HEK293 (cell line): ENCODE measurements at regions not wholly inside any gene's neighbourhood (a gene's known extent, or its start where the extent isn't known, plus 50 kb on each side); places are given as distances from the start of the nearest gene placed in this dataset.
A peak's percentile ranks its signal among the peaks of the same experiment; 100 is the strongest.
"Not testable (repeated sequence)": the region's sequence is repeated elsewhere in the genome, so short reads cannot be mapped to it uniquely, and the experiment has no call there.

ENCODE experiments used
- CTCF ChIA-PET: fragments of 350-600 bp; formaldehyde crosslinking; extraction: SDS; loops from one replicate; lab custom pipeline; 2021; ENCODE audit warnings: antibody characterized with exemption; lab: Yijun Ruan, JAX
- POLR2A ChIA-PET: fragments of 300-600 bp; formaldehyde crosslinking; extraction: SDS; loops from one replicate; lab custom pipeline; 2020; ENCODE audit warnings: antibody characterized with exemption, inconsistent platforms; lab: Yijun Ruan, JAX
- H3K27ac ChIP-seq: fragments of 200-500 bp; sonication (Bioruptor generic); 2 replicates; pipeline ENCODE4 v1.5.1; 2014; ENCODE audit warnings: low read depth, low read length, control low read depth, inconsistent platforms; ENCODE audit errors: extremely low read depth
- H3K36me3 ChIP-seq, 2 experiments: fragments of 200-500 bp in 1 of 2; sonication (Bioruptor generic) in 1 of 2; 1 replicate in 1 of 2; 2 replicates in 1 of 2; pipeline ENCODE4 v1.5.1; 2014 to 2017; ENCODE audit warnings: inconsistent platforms in 2 of 2, low read length in 2 of 2; ENCODE audit not compliant: control insufficient read depth in 2 of 2, insufficient read depth in 1 of 2
- H3K4me1 ChIP-seq: fragments of 200-500 bp; sonication (Bioruptor generic); 2 replicates; pipeline ENCODE4 v1.5.1; 2014; ENCODE audit warnings: mild to moderate bottlenecking, low read length, inconsistent platforms; ENCODE audit not compliant: control insufficient read depth, insufficient read depth
- H3K4me3 ChIP-seq: 2 replicates; pipeline ENCODE4 v1.5.1; 2011; ENCODE audit warnings: low read depth, mild to moderate bottlenecking, control low read depth, low read length, moderate library complexity
- H3K9me3 ChIP-seq: fragments of 200-500 bp; sonication (Bioruptor generic); 2 replicates; pipeline ENCODE4 v1.5.1; 2014; ENCODE audit warnings: low read depth, low read length, inconsistent platforms; ENCODE audit not compliant: control insufficient read depth, insufficient read depth
- ATF2 ChIP-seq: fragments of 450-650 bp; formaldehyde crosslinking; IDR thresholded peaks from 2 replicates; pipeline ENCODE4 v1.5.1; 2016; ENCODE audit warnings: missing biosample characterization, missing genetic modification characterization, low read depth
- EGR2 ChIP-seq: fragments of 450-650 bp; formaldehyde crosslinking; IDR thresholded peaks from 2 replicates; pipeline ENCODE4 v1.5.1; 2016; ENCODE audit warnings: low read depth, missing biosample characterization, missing genetic modification characterization
- GFI1B ChIP-seq: fragments of 450-650 bp; formaldehyde crosslinking; IDR thresholded peaks from 2 replicates; pipeline ENCODE4 v1.5.1; 2016; ENCODE audit warnings: missing biosample characterization, missing genetic modification characterization
- GLI4 ChIP-seq: fragments of 450-650 bp; formaldehyde crosslinking; IDR thresholded peaks from 2 replicates; pipeline ENCODE4 v1.5.1; 2016; ENCODE audit warnings: missing biosample characterization, missing genetic modification characterization
- GLIS1 ChIP-seq: fragments of 450-650 bp; formaldehyde crosslinking; IDR thresholded peaks from 2 replicates; pipeline ENCODE4 v1.5.1; 2016; ENCODE audit warnings: missing biosample characterization, missing genetic modification characterization
- IKZF3 ChIP-seq: fragments of 450-650 bp; IDR thresholded peaks from 2 replicates; pipeline ENCODE4 v1.5.0; 2018; ENCODE audit warnings: missing biosample characterization, mild to moderate bottlenecking, missing genetic modification characterization, moderate library complexity
- KLF7 ChIP-seq: fragments of 450-650 bp; formaldehyde crosslinking; IDR thresholded peaks from 2 replicates; pipeline ENCODE4 v1.5.1; 2016; ENCODE audit warnings: missing biosample characterization, missing genetic modification characterization, borderline replicate concordance
- MZF1 ChIP-seq: fragments of 450-650 bp; formaldehyde crosslinking; IDR thresholded peaks from 2 replicates; pipeline ENCODE4 v1.5.1; 2017; ENCODE audit warnings: missing biosample characterization, missing genetic modification characterization, borderline replicate concordance
- PRDM6 ChIP-seq: fragments of 450-650 bp; formaldehyde crosslinking; IDR thresholded peaks from 2 replicates; pipeline ENCODE4 v1.5.1; 2017; ENCODE audit warnings: missing biosample characterization, missing genetic modification characterization
- SP7 ChIP-seq: fragments of 450-650 bp; formaldehyde crosslinking; IDR thresholded peaks from 2 replicates; pipeline ENCODE4 v1.5.1; 2016; ENCODE audit warnings: missing biosample characterization, missing genetic modification characterization
- TRIM28 ChIP-seq: IDR thresholded peaks from 2 replicates; pipeline ENCODE4 v1.6.1; 2011; ENCODE audit warnings: low read length, control low read depth, borderline replicate concordance
- ZFHX2 ChIP-seq: fragments of 450-650 bp; formaldehyde crosslinking; conservative IDR thresholded peaks from 2 replicates; pipeline ENCODE4 v1.5.1; 2016; ENCODE audit warnings: missing biosample characterization, missing genetic modification characterization
- ZNF10 ChIP-seq: fragments of 450-650 bp; formaldehyde crosslinking; IDR thresholded peaks from 2 replicates; pipeline ENCODE4 v1.5.1; 2017; ENCODE audit warnings: missing biosample characterization, missing genetic modification characterization
- ZNF18 ChIP-seq: fragments of 450-650 bp; formaldehyde crosslinking; IDR thresholded peaks from 2 replicates; pipeline ENCODE4 v1.5.1; 2016; ENCODE audit warnings: missing biosample characterization, missing genetic modification characterization
- ZNF335 ChIP-seq: fragments of 450-650 bp; formaldehyde crosslinking; conservative IDR thresholded peaks from 2 replicates; pipeline ENCODE4 v1.5.1; 2016; ENCODE audit warnings: missing biosample characterization, missing genetic modification characterization
- ZNF398 ChIP-seq: fragments of 450-650 bp; formaldehyde crosslinking; IDR thresholded peaks from 2 replicates; pipeline ENCODE4 v1.5.1; 2017; ENCODE audit warnings: missing biosample characterization, missing genetic modification characterization
- ZNF580 ChIP-seq: fragments of 450-650 bp; formaldehyde crosslinking; IDR thresholded peaks from 2 replicates; pipeline ENCODE4 v1.5.1; 2016; ENCODE audit warnings: missing biosample characterization, missing genetic modification characterization
- ZNF660 ChIP-seq: fragments of 450-650 bp; IDR thresholded peaks from 2 replicates; pipeline ENCODE4 v1.5.1; 2018; ENCODE audit warnings: missing biosample characterization, mild to moderate bottlenecking, missing genetic modification characterization
- ZNF692 ChIP-seq: fragments of 450-650 bp; formaldehyde crosslinking; IDR thresholded peaks from 2 replicates; pipeline ENCODE4 v1.5.1; 2016; ENCODE audit warnings: missing biosample characterization, missing genetic modification characterization
- ZNF843 ChIP-seq: fragments of 450-650 bp; formaldehyde crosslinking; IDR thresholded peaks from 2 replicates; pipeline ENCODE4 v1.5.1; 2016; ENCODE audit warnings: missing biosample characterization, missing genetic modification characterization
- ZSCAN30 ChIP-seq: fragments of 450-650 bp; IDR thresholded peaks from 2 replicates; pipeline ENCODE4 v1.5.1; 2018; ENCODE audit warnings: missing biosample characterization, mild to moderate bottlenecking, missing genetic modification characterization, moderate library complexity

DNA sequence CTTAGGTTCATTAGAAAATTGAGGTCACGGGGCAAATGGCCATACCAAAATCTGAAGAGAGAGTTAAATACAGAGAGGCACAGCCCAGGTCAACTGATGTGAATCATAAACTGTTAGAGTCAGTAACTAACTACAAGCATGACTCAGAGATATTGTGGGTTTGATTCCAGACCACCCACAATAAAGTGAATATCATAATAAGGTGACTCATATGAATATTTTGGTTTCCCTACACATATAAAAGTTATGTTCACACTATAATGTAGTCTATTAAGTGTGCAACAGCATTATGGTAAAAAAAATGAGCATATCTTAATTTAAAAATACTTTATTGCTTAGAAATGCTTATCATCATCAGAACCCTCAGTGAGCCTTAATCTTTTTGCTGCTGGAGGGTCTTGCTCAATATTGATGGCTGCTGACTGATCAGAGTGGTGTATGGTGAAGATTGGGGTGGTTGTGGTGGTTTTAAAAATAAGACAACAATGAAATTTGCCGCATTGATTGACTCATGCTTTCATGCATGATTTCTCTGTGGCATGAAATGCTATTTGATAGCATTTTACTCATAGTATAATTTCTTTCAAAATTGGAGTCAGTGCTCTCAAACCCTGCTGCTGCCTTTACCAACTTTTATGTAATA is 53.1 kb upstream of the EDIL3 start:
- H3K36me3 ChIP-seq = no peaks in the 10 kb centered on the region
- ChIA-PET CTCF (interaction anchor here (1.1 to 2.0 kb wide), 2 partner anchors 13 to 59 kb away, joined by 3 to 7 read pairs; no protein-coding TSS in a partner anchor), POLR2A (no interaction called here)
- no peak overlapping the region for H3K27ac ChIP-seq
- TF ChIP-seq EGR2 (tag by site-specific recombination) (peak; percentile 31; the same call in 1 of the 2 replicates), GFI1B (tag by site-specific recombination) (no peak), SP7 (tag by site-specific recombination) (peak; percentile 44; the same call in 1 of the 2 replicates), ZNF660 (tag by site-specific recombination) (0 out of 2 replicates have a peak, but pooled peaks have one; percentile 11), GLI4 (tag by site-specific recombination) (no peak), ZNF335 (tag by site-specific recombination) (peak; percentile 44), ZFHX2 (tag by site-specific recombination) (peak; percentile 33; the same call in 1 of the 2 replicates)
- H3K4me1 ChIP-seq = peaks cover 13% of the 10 kb centered on the region
- H3K4me3 ChIP-seq = no peak overlapping the region
- H3K9me3 ChIP-seq = no peaks in the 10 kb centered on the region

- POLR2A ChIA-PET = no interaction called here
- TF ChIP-seq PRDM6 (tag by site-specific recombination) = 0 out of 2 replicates have a peak, but pooled peaks have one; percentile 12
- TF ChIP-seq ZFHX2 (tag by site-specific recombination) = no peak
- Histone ChIP-seq H3K9me3 (no peaks in the 10 kb centered on the region), H3K27ac (no peak overlapping the region), H3K4me1 (peaks cover 13% of the 10 kb centered on the region), H3K36me3 (no peaks in the 10 kb centered on the region), H3K4me3 (no peak overlapping the region)
- CTCF ChIA-PET = no interaction called here
Measured at GRCh38 chr5:84436866-84437265, 52.2 kb upstream of the EDIL3 start.

- peak overlapping the region; percentile 55; the same call in 1 of the 2 replicates for H3K27ac ChIP-seq
- H3K4me1 ChIP-seq = peaks cover 17% of the 10 kb centered on the region
- H3K9me3 ChIP-seq, CTCF ChIA-PET, POLR2A ChIA-PET, H3K36me3 ChIP-seq, H3K4me3 ChIP-seq: not testable (repeated sequence)
- peak; percentile 31 for TF ChIP-seq IKZF3 (tag by site-specific recombination)
- 0 out of 2 replicates have a peak, but pooled peaks have one; percentile 5 for TF ChIP-seq ZSCAN30
- peak; percentile 72 for TF ChIP-seq ZFHX2 (tag by site-specific recombination)
- peak; percentile 72 for TF ChIP-seq ATF2 (tag by site-specific recombination)
- TF ChIP-seq ZNF843 (tag by site-specific recombination) = peak; percentile 91
- TF ChIP-seq GLIS1 (tag by site-specific recombination) = peak; percentile 68; the same call in 1 of the 2 replicates
- peak; percentile 59 for TF ChIP-seq ZNF10
- TF ChIP-seq ZNF18 (tag by site-specific recombination) = peak; percentile 31; the same call in 1 of the 2 replicates
- peak; percentile 67; the same call in 1 of the 2 replicates for TF ChIP-seq KLF7 (tag by site-specific recombination)
- peak; percentile 67; the same call in 1 of the 2 replicates for TF ChIP-seq ZNF580 (tag by site-specific recombination)
- TF ChIP-seq TRIM28 = peak; percentile 68; the same call in 1 of the 2 replicates
- peak; percentile 83 for TF ChIP-seq ZNF398 (tag by site-specific recombination)
- TF ChIP-seq MZF1 = peak; percentile 59; the same call in 1 of the 2 replicates
- peak; percentile 73 for TF ChIP-seq ZNF692
Measured at GRCh38 chr5:84435861-84436346, 51.2 kb upstream of the EDIL3 start.
